Mucosa of rectum (tissue), 2 donors: ENCODE measurements at regions not wholly inside any gene's neighbourhood (a gene's known extent, or its start where the extent isn't known, plus 50 kb on each side); places are given as distances from the start of the nearest gene placed in this dataset.

Source experiments
- H3K27ac ChIP-seq, 2 donors: one replicate each; pipeline ENCODE4 v1.7.0; 2013; ENCODE audit warnings: inconsistent platforms in 2 of 2, low read depth in 2 of 2, low read length in 2 of 2
- H3K27me3 ChIP-seq, 2 donors: one replicate each; pipeline ENCODE4 v1.7.0; 2013; ENCODE audit warnings: low read length in 2 of 2; ENCODE audit not compliant: control insufficient read depth in 2 of 2, insufficient read depth in 2 of 2
- H3K36me3 ChIP-seq, 2 donors: one replicate each; pipeline ENCODE4 v1.7.0; 2013; ENCODE audit warnings: low read length in 2 of 2; ENCODE audit not compliant: control insufficient read depth in 2 of 2, insufficient read depth in 2 of 2
- H3K4me1 ChIP-seq, 2 donors: one replicate each; pipeline ENCODE4 v1.7.0; 2013; ENCODE audit warnings: low read length in 2 of 2, mild to moderate bottlenecking in 1 of 2; ENCODE audit not compliant: control insufficient read depth in 2 of 2, insufficient read depth in 2 of 2
- H3K4me3 ChIP-seq, 2 donors: one replicate each; pipeline ENCODE4 v1.7.0; 2013; ENCODE audit warnings: low read length in 2 of 2
- H3K9ac ChIP-seq, 2 donors: one replicate each; pipeline ENCODE4 v1.7.0; 2013; ENCODE audit warnings: low read length in 2 of 2, low read depth in 1 of 2, mild to moderate bottlenecking in 1 of 2
- H3K9me3 ChIP-seq, 2 donors: one replicate each; pipeline ENCODE4 v1.7.0; 2013; ENCODE audit warnings: low read length in 2 of 2; ENCODE audit not compliant: control insufficient read depth in 2 of 2
- donor health status: healthy.
- donor health status: Normal muscosa, but diverticular disease.

DNA sequence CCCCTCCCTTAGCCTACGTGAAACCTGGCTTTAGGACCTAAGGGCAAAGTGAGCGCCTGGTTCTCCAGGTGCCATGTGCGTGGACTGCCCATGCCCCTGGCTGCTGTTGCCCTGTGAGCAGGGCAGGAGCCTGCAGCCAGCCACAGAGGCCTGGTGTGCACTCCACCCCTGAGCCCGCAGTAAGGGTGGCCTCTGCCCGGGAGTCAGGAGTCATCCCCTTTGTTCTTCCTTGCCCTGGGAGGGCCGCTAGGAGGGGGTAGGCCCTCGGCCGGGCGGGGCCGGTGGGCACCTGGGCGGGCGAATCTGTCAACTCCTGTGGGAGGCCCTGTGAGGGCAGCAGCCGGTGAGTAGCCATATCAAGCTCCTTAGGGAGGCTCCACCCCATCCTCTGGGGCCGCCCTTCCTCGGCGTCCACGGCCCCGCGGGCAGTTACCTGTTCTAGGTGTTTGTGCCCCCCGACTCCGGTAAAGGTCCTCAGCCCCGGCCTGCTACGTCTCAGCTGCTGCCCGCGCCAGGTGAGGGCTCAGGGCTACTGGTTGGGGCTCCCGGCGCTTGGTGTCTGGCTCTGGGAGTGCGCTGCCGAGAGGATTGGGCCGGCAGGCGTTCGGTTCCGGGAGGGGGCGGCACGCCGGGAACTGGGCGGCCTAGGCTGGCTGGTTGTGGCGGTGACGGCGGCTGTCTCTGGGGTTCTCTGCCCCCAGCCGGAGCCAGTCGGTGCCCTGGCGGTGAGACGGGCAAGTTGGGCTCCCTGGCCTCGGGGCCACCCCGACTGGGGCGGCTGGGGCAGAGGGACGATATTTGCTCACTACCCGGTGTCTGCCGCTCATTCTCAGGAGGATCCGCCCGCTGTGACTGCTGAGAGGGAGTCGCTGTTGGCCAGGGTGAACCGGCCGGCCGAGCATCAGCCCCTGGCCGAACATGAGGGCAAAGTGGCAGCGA is 1060.2 kb downstream of the TECRL start:
- no peaks in the 10 kb centered on the region for H3K4me1 ChIP-seq

DNA sequence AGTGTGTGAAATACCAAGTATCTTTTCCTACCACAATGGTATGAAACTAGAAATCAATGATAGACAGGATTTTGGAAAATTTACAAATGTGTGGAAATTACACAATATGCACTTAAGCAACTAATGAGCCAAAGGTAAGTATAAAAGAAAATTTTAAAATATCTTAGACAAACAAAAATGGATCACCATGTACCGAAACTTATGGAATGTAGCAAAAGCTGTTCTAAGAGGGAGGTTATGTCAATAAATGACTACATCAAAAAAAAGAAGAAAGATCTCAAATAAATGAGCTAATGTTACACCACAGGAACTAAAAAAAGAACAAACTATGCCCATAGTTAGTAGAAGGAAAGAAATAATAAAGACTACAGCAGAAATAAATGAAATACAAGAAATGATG is 1084.1 kb downstream of the TECRL start:
- H3K36me3 ChIP-seq: no peaks in the 10 kb centered on the region
- no peak overlapping the region for H3K4me3 ChIP-seq
- no peaks in the 10 kb centered on the region for H3K9me3 ChIP-seq
- no peak overlapping the region for H3K9ac ChIP-seq
- no peaks in the 10 kb centered on the region for H3K27me3 ChIP-seq
- H3K27ac ChIP-seq: no peak overlapping the region
- no peaks in the 10 kb centered on the region for H3K4me1 ChIP-seq

More for the DNA sequence above, 1060.2 kb downstream of the TECRL start:
- Histone ChIP-seq H3K27me3 (no peaks in the 10 kb centered on the region), H3K9ac (no peak overlapping the region), H3K27ac (no peak overlapping the region), H3K36me3 (no peaks in the 10 kb centered on the region), H3K4me3 (no peak overlapping the region), H3K9me3 (peaks cover 0 to 2% of the 10 kb centered on the region in 2 donors)

DNA sequence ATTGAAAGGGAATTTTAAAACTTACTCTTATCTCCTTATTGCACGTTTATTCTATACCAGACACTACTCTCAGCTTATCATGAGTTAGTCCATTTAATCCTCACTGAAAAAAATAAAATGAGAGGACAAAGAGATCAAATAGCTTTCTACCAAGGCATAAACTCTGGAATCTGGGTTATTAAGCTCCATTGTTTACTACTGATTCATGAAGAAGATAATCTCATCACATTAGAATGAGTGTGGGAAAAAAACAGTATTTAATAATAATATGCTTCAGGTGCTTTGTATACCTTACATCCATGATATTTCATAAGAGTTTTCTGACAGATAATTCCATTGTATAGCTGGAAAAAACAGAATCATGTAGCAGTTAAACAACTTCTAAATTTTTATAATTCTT is 1092.6 kb downstream of the TECRL start:
- H3K9ac ChIP-seq: no peak overlapping the region
- no peaks in the 10 kb centered on the region for H3K36me3 ChIP-seq
- no peak overlapping the region for H3K27ac ChIP-seq
- no peaks in the 10 kb centered on the region for H3K4me1 ChIP-seq
- peaks cover 0 to 3% of the 10 kb centered on the region in 2 donors for H3K9me3 ChIP-seq
- no peaks in the 10 kb centered on the region for H3K27me3 ChIP-seq
- no peak overlapping the region for H3K4me3 ChIP-seq

DNA sequence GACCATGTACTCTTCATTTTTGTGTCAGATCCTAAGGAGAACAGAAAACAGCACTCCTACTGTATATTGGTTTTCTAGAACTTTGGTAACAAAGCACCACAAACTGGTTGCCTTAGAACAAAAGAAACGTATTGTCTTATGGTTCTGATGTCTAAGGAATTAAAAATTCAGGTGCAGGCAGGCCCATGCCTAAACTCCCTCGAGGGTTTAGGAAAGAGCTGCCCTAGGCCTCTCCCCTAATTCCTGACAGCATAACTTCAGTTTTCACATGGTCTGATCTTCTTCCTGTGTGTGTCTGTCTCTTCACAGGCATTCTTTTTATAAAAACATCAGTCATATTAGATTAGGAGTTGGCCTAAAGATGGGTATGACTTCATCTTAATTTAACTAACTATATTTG is 1093.6 kb downstream of the TECRL start:
- H3K27me3 ChIP-seq: no peaks in the 10 kb centered on the region
- H3K9ac ChIP-seq: no peak overlapping the region
- no peak overlapping the region for H3K27ac ChIP-seq
- no peaks in the 10 kb centered on the region for H3K36me3 ChIP-seq
- no peak overlapping the region for H3K4me3 ChIP-seq
- H3K4me1 ChIP-seq: no peaks in the 10 kb centered on the region
- H3K9me3 ChIP-seq: peaks cover 0 to 3% of the 10 kb centered on the region in 2 donors

DNA sequence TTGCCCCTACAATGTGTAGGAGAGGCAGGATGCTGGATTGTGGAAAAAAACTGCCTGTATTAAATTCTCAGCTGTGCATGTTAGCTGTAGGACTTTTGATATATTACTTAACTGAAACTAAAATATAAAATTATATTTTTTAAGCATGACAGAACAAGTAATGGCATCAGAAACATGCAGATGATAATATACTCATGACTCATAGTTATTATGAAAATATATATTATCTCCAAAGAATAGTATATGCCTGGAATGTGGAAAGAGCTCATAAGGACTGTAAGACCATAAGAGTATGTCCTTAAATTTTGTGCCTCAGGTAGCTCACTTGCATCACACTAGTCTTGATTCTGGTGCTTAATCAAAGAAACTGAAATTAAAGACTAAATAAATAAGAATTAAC is 1100.6 kb downstream of the TECRL start:
- H3K9me3 ChIP-seq: peaks cover 0 to 3% of the 10 kb centered on the region in 2 donors
- no peaks in the 10 kb centered on the region for H3K4me1 ChIP-seq
- H3K9ac ChIP-seq: no peak overlapping the region
- H3K27me3 ChIP-seq: no peaks in the 10 kb centered on the region
- no peaks in the 10 kb centered on the region for H3K36me3 ChIP-seq
- no peak overlapping the region for H3K27ac ChIP-seq
- H3K4me3 ChIP-seq: no peak overlapping the region

DNA sequence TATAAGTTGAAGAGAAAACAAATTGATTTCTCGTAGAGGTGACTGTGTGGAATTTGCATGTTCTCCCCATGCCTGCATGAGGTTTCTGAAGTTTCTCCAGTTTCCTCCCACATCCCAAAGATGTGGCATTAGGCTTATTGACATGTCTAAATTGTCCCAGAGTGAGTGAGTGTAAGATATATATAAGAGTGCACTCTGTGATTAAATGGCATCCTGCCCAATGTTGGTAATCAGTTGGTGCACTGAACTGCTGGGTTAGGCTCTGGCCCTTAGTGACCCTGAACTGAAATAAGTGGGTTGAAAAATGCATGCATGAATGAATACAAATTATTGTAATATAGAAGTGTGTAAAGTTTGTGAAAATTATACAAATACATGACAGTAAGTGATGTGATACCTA is 1106.5 kb downstream of the TECRL start:
- Histone ChIP-seq H3K36me3 (no peaks in the 10 kb centered on the region), H3K4me3 (no peak overlapping the region), H3K9me3 (no peaks in the 10 kb centered on the region), H3K4me1 (no peaks in the 10 kb centered on the region), H3K9ac (no peak overlapping the region), H3K27ac (no peak overlapping the region), H3K27me3 (no peaks in the 10 kb centered on the region)

DNA sequence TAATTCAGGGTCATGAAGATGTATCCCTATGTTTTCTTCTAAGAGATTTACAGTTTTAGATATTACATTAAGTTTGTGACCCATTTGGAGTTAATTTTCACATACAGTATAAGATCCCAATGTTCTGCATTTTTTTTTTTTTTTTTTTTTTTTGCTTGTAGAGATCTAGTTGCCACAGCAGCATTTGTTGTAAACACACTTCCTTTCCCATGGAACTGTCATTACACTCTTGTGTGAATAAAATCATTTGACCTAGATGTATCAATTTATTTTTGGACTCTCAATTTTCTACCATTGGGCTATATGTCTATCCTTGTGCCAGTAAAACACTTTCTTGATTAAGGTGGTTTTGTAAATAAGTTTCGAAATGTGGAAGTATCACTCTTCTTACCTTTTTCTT is 1107.2 kb downstream of the TECRL start:
- no peaks in the 10 kb centered on the region for H3K4me1 ChIP-seq
- no peaks in the 10 kb centered on the region for H3K27me3 ChIP-seq
- no peaks in the 10 kb centered on the region for H3K9me3 ChIP-seq
- H3K36me3 ChIP-seq: no peaks in the 10 kb centered on the region
- no peak overlapping the region for H3K27ac ChIP-seq
- H3K9ac ChIP-seq: no peak overlapping the region
- H3K4me3 ChIP-seq: no peak overlapping the region

DNA sequence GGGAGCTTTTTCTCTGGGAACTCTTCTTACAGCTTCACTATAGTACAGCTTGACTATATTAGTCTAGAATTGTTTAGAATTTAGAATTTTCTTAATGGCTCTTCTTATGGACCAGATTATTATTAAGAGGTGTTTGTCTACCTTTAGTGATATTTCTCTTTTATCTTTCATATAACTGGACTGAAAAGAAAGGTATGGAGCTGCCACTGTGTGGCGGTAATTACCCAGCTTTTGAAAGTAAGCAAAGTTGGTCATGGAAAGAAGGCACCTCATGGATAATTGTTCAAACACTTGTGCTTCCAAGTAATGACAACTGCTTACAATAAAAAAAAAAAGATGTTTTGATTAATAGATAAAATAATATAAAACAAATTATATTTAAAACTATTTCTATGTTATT is 1112.5 kb downstream of the TECRL start:
- Histone ChIP-seq H3K4me1 (no peaks in the 10 kb centered on the region), H3K9me3 (peaks cover 0 to 2% of the 10 kb centered on the region in 2 donors), H3K27me3 (no peaks in the 10 kb centered on the region), H3K36me3 (no peaks in the 10 kb centered on the region), H3K27ac (no peak overlapping the region), H3K9ac (no peak overlapping the region), H3K4me3 (no peak overlapping the region)

DNA sequence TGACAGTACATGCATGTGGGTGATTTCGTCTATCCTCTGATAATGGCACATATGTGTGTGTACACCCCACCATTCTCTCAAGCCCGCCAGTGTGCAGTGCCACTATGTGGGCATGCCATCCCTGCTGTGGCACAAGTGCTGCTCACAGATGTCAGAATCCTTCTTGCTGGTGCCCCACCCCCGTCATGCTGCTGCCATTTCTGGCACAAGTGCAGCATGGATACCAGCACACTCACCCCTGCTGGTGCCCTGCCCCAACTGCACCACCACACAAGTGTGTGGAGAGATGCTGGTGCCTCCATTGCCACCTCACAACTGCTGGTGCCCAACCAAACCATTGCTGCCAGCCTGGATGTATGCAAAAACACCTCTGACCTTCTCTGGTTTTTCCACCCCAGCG is 1133.8 kb downstream of the TECRL start:
- no peaks in the 10 kb centered on the region for H3K36me3 ChIP-seq
- H3K27ac ChIP-seq: no peak overlapping the region
- no peak overlapping the region for H3K9ac ChIP-seq
- H3K9me3 ChIP-seq: no peaks in the 10 kb centered on the region
- H3K4me1 ChIP-seq: no peaks in the 10 kb centered on the region
- H3K4me3 ChIP-seq: no peak overlapping the region
- H3K27me3 ChIP-seq: no peaks in the 10 kb centered on the region

DNA sequence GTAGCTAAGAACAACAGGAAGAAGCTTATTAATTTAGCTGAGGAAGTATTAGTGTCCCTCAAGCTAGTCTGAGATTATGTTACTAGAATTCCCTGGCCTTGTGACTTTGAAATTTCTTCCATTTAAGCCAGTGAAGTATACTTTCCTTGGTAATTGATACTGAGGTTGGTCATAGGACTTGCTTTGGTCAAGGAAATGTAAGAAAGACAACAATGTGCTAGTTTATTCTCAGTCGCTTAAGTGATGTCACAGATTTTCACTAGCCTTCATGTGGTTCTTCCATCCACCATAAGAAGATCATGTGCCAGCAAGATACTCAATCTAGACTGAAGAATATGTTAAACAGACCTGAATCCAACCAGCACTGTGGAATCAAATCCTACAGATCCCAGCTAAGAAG is 1140.1 kb downstream of the TECRL start:
- Histone ChIP-seq H3K36me3 (no peaks in the 10 kb centered on the region), H3K9ac (no peak overlapping the region), H3K9me3 (no peaks in the 10 kb centered on the region), H3K4me3 (no peak overlapping the region), H3K4me1 (no peaks in the 10 kb centered on the region), H3K27me3 (no peaks in the 10 kb centered on the region), H3K27ac (no peak overlapping the region)
